ENCODE measurements at regions not wholly inside any gene's neighbourhood (a gene's known extent, or its start where the extent isn't known, plus 50 kb on each side); places are given as distances from the start of the nearest gene placed in this dataset.

DNA sequence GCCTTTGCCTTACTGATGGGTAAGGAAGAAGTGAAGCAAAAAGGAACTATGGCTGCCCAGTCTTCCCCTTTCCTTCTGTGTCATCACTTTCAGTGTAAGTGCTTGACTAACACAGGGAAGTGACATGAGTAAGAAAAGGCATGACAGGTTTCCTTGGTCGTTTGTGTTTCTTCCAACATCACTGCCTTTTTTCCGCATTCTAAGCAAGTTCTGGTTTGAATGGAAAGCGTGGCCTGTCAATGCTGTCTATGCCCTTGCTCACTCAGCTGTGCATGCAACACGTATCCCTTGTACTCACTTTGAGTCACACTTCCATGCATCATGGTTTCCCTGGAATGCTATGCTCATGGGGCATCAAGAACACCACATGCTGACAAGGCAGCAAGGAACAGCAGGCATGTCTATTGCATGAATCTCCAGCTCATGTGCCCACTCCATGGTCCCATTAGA lies 111.8 kb downstream of the OAT start:
- no peaks in the 10 kb centered on the region for H3K27me3 ChIP-seq
- H3K4me3 ChIP-seq, result no peak overlapping the region
- WGBS, 4 donors, result 67 to 70% (median 70%) methylated on average over 4 of the region's 4 CpGs
- H3K4me1 ChIP-seq, result peaks cover 0 to 11% (median 0%) of the 10 kb centered on the region in 12 donors
- DNase-seq (no peak), ATAC-seq (peak in 3 of 4 donors; percentile 67 to 82 (median 78))
- H3K27ac ChIP-seq, result peak overlapping the region in 2 of 12 donors; percentile 22 to 84
- no peaks in the 10 kb centered on the region for H3K9me3 ChIP-seq
- no peaks in the 10 kb centered on the region for H3K36me3 ChIP-seq
- intact Hi-C loops (cut with DNase I), result no loop called here
- no peak for TF ChIP-seq POLR2A (IDR thresholded peaks at IDR 0.05)
- TF ChIP-seq, protein P1, sequence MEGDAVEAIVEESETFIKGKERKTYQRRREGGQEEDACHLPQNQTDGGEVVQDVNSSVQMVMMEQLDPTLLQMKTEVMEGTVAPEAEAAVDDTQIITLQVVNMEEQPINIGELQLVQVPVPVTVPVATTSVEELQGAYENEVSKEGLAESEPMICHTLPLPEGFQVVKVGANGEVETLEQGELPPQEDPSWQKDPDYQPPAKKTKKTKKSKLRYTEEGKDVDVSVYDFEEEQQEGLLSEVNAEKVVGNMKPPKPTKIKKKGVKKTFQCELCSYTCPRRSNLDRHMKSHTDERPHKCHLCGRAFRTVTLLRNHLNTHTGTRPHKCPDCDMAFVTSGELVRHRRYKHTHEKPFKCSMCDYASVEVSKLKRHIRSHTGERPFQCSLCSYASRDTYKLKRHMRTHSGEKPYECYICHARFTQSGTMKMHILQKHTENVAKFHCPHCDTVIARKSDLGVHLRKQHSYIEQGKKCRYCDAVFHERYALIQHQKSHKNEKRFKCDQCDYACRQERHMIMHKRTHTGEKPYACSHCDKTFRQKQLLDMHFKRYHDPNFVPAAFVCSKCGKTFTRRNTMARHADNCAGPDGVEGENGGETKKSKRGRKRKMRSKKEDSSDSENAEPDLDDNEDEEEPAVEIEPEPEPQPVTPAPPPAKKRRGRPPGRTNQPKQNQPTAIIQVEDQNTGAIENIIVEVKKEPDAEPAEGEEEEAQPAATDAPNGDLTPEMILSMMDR (IDR thresholded peaks at IDR 0.05), result no peak

DNA sequence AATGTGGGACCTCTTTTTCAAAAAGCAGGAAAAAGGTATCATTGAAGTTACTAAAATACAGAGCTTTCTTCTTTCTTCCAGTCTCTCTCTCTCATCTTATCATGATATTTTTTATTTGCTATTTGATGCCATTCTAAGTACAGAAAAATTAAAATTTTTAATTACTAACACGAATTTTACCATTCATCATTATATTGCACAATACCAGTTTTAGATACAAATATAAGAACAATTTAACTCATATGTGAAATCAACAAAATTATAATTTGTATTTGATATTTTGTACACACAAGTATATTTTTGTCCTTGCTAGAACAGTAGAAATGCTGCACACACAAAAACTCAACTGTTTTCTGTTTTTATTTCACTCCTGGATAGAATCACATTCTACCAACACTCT lies 112.2 kb downstream of the OAT start:
- ATAC-seq, result no peak
- Histone ChIP-seq H3K9me3 (no peaks in the 10 kb centered on the region), H3K4me3 (no peak overlapping the region), H3K36me3 (no peaks in the 10 kb centered on the region), H3K4me1 (peaks cover 0 to 11% (median 0%) of the 10 kb centered on the region in 12 donors), H3K27me3 (no peaks in the 10 kb centered on the region), H3K27ac (peak overlapping the region in 1 of 12 donors; percentile 70)
- DNase-seq, result no peak
- intact Hi-C loops (cut with DNase I), result no loop called here
- TF ChIP-seq, protein P1 (IDR thresholded peaks at IDR 0.05), result no peak
- no peak for TF ChIP-seq POLR2A (IDR thresholded peaks at IDR 0.05)
- WGBS, 4 donors, result 34 to 82% (median 36%) methylated on average over 1 of the region's 1 CpG

DNA sequence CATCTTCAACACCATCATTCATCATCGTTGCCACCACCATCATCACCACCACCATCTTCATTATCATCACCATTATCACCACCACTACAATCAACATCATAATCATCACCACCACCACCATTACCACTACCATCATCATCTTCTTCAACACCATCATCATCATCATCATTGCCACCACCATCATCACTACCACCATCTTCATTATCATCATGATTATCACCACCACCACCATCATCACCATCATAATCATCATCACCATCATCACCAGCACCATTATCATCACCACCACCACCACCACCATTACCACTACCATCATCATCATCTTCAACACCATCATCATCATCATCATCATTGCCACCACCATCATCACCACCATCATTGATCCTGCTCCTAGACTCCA lies 112.7 kb downstream of the OAT start:
- peak overlapping the region in 1 of 12 donors; percentile 70 for H3K27ac ChIP-seq
- DNase-seq, result no peak
- no peaks in the 10 kb centered on the region for H3K27me3 ChIP-seq
- H3K9me3 ChIP-seq, result peaks cover 0 to 1% (median 0%) of the 10 kb centered on the region in 12 donors
- no peak for ATAC-seq
- WGBS, 4 donors, result 81 to 92% (median 87%) methylated on average over 1 of the region's 1 CpG
- no peaks in the 10 kb centered on the region for H3K36me3 ChIP-seq
- H3K4me1 ChIP-seq, result peaks cover 0 to 11% (median 0%) of the 10 kb centered on the region in 12 donors
- intact Hi-C loops (cut with DNase I), result no loop called here
- no peak overlapping the region for H3K4me3 ChIP-seq
- TF ChIP-seq, protein P1 (IDR thresholded peaks at IDR 0.05), result no peak
- no peak for TF ChIP-seq POLR2A (IDR thresholded peaks at IDR 0.05)

DNA sequence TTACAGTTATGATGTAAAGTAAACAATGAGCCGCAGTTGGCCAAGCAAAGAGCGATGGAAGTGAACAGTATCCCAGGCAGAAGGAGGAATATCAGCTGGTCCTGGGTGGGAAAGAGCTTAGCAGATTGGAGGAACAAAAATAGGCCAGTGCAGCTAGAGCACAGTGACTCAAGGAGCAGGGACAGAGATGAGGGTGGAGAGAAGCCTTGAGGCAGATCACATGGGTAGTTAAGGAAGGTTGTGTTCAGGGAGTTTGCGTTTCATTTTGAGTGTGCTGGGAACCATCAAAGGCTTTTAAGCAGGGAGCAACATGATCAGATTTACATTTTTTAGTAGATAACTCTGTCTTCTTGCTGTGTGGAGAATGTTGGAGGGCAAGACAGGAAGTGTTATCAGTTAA lies 113.6 kb downstream of the OAT start:
- WGBS, 4 donors, result 76 to 82% (median 79%) methylated on average over 3 of the region's 3 CpGs
- no peak for DNase-seq
- H3K27ac ChIP-seq, result no peak overlapping the region
- peaks cover 0 to 5% (median 0%) of the 10 kb centered on the region in 12 donors for H3K9me3 ChIP-seq
- intact Hi-C loops (cut with DNase I), result no loop called here
- H3K27me3 ChIP-seq, result no peaks in the 10 kb centered on the region
- no peaks in the 10 kb centered on the region for H3K36me3 ChIP-seq
- no peak for ATAC-seq
- no peak overlapping the region for H3K4me3 ChIP-seq
- peaks cover 0 to 11% (median 0%) of the 10 kb centered on the region in 12 donors for H3K4me1 ChIP-seq
- no peak for TF ChIP-seq POLR2A (IDR thresholded peaks at IDR 0.05)
- TF ChIP-seq, protein P1 (IDR thresholded peaks at IDR 0.05), result no peak
